GM21825 (cell line): ENCODE measurements at regions not wholly inside any gene's neighbourhood (a gene's known extent, or its start where the extent isn't known, plus 50 kb on each side); places are given as distances from the start of the nearest gene placed in this dataset.
A peak's percentile ranks its signal among the peaks of the same experiment; 100 is the strongest.

Experiments used
- ATAC-seq: cut with Tn5 transposase; IDR thresholded peaks from one replicate; pipeline ENCODE4 v1.9.1; 2021; ENCODE audit warnings: mild to moderate bottlenecking, moderate library complexity; ENCODE audit not compliant: unreplicated experiment

DNA sequence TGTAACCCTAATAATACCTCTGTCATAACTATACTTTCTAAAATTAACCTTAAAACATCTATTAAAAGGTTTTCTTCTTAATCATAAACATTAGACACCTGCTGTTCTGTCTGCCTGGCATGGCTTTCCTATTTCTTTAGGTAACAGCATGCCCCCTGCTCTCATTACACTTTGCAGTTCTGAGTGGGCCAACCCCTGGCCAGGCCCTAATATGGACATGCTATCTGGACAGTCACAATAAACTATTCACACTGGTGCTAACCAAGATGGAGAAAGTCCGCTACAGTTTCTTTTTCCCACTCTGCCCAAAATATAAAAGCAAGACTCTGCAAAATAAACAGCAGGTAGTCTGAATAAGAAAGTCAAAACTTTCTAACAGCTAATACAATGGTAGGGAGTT lies 84.0 kb downstream of the ELAPOR2 start:
- no peak for ATAC-seq

DNA sequence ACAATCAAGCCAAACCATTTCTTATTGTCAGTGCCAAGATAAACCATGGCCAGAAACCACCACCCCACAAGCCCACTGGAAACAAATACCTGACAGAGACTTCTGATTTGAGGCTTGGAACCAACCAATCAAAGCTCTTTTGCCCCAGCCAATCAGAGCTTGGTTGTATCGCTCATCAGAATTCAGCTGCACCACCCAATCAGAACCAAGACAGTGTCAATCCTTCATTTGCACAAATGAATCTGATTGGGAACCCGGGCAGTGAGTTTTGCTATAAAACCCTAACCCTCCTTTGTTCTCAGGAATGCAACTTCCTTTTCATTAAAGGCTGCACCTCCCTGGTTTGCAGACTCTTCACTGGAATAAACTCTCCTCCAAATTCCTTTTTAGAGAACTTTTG lies 87.4 kb downstream of the ELAPOR2 start:
- no peak for ATAC-seq

DNA sequence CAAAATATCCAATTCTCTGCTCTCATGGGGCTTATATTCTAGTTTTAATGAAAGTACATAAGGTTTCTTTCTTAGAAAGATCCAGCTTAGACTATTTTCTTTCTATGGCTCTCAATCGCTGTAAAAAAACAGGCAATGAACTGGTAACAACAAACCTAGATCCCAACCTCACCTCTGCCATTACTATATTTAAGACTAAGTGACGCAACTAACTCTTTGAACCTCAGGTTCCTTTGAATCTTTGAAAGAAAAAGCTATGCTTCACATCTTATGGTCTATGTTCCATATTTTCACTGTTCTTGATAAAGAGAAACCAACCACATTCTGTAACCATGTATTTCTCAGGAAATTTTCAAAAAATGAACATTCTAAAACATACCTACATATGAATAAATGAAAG lies 88.5 kb downstream of the ELAPOR2 start:
- no peak for ATAC-seq

DNA sequence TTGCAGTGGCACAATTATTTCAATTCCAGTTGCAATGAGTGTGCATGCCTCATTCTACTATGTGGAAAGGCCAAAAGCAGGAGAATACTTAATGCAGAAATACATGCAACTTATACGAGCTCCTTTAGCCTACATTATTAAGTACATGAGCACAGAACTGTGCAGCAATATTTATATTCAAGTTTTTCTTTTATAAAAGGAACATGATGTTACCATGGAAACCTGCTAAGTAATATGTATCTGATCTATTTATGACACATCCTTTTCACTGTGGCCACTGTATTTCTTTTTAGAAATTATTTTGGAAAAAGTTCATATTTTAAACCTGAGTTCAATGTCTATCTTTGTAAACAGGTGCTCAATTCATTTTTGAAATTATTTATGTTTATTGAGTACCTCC lies 88.9 kb downstream of the ELAPOR2 start:
- no peak for ATAC-seq

DNA sequence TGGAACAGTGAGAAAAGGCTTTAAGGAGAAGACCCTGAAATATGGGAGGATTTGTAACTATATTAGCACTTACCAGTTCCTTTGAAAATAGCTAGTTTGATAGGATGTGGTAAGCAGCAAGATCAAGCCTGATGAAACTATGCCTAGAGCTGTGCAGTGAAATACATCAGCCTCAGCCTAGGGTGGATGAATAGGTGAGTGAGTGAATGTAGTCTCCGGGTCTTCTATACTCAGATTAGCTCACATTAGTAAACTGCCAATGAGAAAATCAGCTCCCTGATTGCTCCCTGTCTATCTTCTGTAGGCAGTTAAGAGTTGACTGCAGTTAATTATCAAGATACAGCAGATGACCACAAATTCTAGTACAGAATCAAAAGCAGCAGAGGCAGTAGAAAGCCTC lies 89.6 kb downstream of the ELAPOR2 start:
- ATAC-seq, result no peak

DNA sequence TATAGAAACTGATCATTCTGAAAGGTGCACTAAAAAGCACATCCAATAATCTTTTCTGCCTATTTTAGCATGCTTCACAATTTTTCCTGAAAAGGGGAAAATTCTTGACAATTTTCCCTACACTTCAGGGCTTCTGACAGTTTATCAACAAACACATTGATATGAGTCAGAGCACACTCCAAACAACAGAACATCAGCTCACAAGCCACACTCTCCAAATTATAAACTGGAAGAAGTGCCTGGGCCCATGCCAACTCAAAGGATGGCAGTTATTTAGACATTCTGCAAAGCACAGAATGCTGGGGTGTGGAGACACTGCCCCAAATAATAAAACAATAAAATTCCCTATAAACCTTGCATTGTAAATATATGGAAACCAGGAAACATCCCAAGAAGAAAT lies 90.8 kb downstream of the ELAPOR2 start:
- ATAC-seq, result no peak

DNA sequence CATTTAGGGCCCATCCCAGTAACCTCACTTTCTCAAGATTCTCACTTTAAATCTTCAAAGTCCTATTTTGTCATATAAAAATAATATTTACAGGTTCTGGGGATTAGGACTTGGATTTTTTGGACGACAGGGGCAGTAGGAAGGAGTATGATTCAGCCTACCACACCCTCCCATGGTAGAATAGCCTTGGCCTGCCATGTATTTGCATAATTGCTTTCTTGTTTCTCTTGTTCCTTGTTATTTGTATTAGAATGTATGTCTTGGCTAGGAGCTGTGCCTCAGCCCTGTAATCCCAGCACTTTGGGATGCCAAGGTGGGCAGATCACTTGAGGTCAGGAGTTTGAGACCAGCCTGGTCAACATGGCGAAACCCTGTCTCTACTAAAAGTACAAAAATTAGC lies 92.5 kb downstream of the ELAPOR2 start:
- ATAC-seq, result no peak

DNA sequence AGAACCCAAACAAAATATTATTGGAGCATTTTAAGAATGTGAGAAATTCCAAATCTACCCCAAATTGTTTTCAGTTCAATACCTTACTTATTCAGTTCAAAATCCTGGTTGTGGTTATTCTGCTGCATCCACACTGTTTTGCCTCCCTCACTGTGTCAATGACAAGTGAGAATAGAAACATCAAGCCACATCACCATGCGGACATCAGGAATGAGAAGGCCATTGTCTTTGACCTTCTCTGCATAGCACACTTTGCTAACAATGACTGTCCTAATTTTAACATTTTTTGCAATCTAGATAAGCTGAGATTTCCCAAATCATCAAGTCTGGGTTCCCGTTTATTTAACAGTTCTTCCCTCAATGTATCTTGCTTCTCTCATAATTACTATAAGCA lies 93.7 kb downstream of the ELAPOR2 start:
- ATAC-seq, result no peak

DNA sequence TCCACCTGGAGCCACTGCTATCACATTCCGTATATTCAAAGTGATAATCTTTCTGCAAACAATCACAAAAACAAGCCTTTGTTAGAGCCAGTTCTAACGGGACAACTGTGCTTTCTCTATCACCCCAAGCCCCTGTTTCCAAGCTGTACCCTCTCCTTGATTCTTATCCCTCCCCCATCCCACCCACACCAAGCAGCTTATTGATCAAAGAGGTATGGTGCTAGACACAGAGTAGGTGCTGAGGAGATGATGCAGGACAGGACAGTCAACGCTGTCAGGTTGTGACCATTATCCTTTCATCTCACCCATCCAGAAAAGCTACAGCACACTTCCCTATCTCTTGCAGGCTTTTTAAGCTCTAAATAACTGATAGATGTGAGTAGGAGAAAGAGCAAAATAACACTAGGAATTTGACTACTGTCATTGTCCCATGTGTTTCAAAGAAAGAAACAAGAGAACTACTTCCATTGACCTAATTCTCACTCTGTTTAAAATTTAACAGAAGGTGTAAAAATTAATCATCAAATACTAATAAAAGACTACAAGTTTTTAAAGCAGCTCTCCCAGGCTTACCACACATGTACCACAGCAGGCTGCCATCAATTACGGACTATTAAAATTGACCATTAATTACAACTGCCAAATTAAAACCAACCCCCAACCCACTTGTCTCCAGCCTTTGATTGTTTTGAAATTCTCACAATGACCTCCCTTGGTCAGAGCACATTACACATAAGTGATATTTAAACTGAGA lies 94.3 kb downstream of the ELAPOR2 start:
- no peak for ATAC-seq

DNA sequence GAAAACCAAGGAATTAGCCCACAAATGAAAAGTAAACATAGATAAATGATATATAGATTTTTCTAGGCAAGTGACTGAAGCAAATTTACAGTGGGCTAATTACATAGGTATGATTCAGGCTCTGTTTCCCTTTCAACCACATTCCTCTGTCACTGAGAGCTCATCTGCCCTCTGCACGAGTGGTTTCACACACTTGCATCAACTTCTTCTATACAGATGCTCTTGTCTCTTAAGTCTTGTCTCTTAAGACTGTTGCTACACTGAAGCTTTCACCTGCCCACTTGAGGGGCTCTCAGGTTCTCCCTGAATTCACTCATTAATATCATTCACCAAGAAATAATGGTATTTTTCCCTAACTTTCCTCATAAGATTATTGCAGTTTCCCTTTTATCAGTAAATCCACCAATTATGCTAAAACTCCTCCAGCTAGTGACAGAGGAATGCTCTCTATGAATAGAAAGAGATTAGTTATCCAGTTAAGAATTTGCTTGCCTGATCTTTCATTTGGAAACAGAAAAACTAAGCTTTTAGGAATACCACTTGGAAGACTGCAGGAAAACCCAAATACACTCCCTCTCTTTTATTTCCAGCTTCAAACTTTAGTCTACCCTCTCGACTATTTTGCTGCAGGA lies 95.7 kb downstream of the ELAPOR2 start:
- peak; percentile 87 for ATAC-seq

DNA sequence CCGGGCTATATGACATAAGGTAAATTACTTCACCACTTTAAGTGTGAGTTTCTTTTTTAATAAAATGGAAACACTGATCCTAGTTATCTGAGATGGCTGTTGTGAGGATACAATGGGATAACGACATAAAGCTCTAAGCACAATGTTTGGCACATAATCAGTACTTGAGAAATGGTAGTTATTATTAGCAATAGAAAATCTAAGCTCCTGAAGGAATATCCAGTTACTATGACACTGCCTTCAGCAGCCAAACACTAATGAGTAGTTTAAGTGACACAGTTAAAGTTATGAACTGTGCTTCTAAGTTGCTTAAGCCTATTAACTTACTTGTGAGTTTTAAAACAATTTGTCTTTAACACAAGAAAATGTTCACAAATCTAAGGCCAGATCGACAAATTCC lies 96.8 kb downstream of the ELAPOR2 start:
- ATAC-seq, result no peak

DNA sequence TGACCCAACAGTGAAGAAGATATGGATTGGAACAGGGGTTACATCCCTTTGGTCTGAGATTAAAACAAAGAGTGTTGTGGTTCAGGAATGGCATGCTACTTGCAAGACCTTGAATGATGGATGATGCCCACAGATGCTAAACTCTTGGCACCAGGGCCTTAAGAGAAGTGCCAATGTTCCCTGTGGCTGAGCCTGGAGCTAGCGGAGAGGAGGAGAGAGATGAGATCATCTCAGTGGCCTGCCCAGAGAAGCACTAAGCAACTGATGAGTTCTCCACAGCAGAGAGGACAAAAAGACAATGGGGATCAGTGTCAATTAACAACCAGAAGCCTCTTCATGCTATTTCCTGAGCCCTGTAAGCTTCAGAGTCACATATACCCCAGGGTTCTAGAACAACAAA lies 97.8 kb downstream of the ELAPOR2 start:
- no peak for ATAC-seq

DNA sequence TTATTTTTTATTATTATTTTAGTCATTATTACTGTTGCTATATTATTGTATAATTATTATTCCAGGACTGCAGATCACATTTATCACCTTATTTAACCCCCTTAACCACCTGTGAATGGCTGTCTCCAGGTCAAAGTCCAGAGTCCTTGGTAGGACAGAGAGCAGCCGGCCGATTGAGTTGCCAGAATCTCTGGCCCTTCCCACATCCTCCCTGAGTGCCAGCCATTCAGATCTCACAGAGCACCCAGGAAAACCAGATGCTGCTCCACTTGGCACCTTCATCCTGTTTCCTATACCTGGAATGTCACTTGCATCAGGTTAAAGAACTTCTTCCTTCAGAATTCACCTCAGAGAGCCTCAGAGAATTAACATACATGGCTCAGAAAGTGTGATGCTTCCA lies 101.1 kb downstream of the ELAPOR2 start:
- no peak for ATAC-seq

DNA sequence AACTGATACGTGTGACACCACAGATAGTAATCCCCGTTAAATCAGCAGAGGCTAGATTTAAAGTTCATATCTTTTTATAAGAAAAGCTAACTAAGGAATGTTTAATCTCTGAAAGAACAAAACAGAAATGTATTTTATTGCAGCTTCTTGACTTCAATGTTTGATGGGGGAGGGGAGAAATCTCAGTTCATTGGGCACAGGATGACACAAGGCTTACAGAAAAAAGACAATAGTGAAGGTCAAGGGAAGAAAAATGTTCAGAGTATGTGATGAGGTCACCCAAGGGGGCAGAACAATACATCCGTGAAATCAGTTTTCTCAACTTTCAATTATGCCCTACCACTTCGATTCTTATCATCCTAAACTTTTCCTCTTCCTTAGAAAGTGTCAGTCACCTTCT lies 102.9 kb downstream of the ELAPOR2 start:
- no peak for ATAC-seq

DNA sequence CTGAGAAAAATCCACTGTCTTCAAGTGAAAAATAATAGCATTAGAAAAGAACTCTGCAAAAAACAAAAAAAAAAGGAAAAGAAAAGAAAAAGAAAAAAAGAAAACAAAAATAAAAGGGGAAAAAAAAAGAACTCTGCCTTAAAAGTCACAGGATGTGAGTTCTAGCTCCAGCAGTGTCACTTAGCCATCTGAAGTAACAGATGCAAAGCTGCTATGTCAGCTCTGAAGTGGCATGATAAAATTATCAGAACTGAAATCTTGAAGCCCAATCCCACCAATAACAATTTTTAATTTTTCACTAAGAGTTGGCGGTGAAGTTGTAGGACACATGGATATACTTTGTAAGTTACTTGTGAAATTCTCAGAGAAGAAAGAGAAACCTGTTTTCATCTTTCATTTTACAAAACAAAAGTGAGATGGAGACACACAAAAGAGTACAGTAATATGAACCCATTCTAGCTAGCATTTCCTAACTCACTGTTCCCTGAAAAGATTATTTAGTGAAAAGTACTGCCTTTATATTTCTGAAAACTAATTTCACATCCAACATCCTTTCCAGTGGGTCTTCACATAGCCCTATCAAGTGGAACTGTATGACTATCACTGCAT lies 103.5 kb downstream of the ELAPOR2 start:
- no peak for ATAC-seq

DNA sequence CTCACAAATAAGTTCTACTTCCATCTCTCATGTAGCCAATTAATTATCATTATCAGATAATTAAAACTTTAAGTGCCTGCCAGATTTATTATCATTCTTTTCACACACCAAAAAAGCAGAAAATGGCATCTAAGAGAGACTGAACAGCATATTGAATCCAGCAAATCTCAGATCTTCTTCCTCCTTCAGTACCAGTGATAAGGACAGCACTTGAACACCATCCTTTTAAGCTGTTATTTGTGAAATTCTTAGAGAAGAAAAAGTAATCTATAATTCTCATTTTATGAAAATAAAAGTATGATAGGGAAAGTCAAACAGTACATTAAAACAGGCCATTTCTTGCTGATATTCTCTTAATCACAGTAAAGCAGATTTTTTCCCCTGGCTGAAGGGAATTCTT lies 104.5 kb downstream of the ELAPOR2 start:
- ATAC-seq, result no peak

DNA sequence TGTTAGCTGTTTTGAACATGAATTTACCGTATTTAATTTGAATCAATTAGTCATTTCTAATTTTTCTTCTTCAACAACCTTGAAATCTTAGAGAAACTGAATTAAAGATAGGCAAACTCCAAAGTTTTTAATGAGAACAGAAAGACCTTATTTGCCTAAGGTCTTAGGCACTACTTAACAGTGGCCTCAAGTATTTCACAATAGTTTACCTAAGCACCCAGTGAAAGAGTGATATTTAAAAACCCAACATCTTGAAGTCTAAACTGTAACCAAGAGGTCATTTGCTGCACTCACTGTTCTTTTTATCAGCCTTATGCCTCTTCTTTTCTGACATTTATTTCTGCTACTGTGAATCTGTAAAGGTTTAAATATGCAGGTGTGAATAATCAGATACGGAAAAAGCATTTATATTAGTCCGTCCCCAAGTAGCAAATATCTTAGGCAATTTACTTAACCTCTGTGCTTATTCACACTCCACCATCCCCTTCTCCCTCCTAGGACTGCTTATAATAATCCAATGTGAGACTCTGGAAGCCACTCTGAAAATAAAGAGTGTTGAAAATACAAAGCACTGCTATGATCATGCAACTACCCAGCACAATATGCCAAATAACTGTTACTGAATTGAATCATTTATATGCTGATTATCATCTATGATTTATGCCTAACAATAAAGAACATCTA lies 105.7 kb downstream of the ELAPOR2 start:
- no peak for ATAC-seq

DNA sequence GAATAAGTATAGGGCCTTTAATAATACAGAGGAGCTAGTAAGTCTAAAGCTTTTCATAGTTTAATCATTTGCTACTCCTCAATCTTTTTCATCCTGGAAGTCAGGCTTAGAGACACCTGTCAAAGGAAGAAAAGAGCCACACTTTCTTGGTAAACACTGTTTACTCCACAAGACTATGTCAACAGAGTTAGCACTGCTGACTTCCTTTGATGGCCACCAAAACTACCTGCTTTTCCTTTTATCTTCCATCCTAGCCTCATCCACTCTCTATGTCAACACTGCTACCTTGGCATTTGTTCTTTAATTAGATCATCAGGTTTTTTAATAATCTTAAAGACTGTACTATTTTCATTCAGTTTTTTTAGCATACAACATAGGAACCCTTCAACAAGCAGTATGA lies 106.2 kb downstream of the ELAPOR2 start:
- ATAC-seq, result no peak

DNA sequence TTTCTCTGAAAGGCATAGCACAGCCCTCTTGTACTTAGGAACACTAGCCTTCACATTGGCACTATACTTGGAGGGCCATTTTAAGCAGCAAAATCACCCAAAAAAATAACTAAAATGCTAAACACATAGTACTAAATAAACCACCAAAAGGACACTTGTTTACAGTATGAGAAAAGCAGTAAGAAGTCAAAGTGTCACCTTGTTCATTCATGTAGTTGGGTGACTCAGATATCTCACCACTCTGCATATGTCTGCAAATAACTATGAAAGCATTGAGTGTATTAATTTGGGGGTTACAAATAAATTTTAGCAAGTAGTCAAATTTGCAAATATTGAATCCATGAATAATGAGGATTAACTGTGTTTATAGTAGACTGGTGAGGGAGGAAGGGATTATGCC lies 107.6 kb downstream of the ELAPOR2 start:
- ATAC-seq, result no peak

DNA sequence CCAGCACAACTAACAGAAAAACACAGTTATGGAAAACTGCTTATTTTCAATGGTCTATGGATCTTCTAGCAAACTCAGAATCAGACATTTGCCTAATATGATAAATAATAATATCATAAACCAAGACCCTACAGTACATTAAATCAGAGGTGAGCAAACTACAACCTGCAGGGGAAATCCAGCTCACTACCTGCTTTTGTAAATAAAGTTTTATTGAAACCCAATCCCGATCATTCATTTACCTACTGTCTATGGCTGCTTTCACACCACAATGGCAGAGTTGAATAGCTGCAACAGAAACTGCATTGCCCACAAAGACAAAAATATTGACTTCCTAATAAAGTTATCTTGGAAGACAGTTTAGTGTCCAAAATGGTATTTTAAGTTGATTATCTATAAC lies 108.5 kb downstream of the ELAPOR2 start:
- ATAC-seq, result no peak

DNA sequence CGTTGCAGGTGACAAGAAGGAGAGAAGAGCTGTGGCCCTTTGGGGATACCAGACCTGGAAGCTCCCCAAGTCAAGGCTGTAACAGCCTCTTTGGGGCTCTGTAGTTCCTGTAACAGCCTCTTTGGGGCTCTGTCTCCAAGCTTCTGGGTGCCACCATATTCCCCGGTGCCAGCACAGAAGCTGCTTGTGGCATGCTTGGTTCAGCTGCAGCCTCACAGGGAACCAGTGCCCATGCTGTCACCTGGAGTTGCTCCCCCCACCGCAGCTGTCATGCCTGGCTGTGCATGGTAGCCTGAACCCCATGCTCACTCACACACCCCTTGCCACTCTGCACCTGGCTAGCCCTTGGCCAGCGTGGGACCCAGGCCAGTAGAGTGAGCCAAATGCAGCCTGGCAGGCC lies 109.1 kb downstream of the ELAPOR2 start:
- no peak for ATAC-seq

DNA sequence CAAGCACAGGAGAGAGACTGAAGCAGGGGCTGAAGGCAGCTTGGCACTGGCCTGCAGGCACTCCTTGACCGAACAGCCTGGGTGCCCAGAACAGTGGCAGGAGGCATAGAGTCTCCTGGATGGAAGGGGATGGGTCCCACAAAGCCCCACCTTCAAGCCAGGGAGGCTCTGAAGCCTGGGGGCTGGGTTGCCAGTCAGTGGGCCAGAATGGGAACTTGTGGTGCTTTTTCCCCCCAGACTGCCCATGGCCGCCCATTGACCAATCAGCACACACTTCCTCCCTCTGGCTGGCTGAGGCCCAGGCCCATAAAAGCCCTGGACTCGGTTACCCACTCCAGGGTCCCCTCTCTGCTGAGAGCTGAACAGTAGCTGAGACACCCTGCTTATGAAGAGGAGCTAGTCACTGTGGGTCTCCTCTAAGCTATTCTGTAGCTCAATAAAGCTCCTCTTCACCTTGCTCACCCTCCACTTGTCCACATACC lies 109.6 kb downstream of the ELAPOR2 start:
- ATAC-seq, result no peak
